PC-3 (cell line): ENCODE measurements at regions not wholly inside any gene's neighbourhood (a gene's known extent, or its start where the extent isn't known, plus 50 kb on each side); places are given as distances from the start of the nearest gene placed in this dataset.

Experiments used
- CTCF ChIP-seq: fragments of 300-600 bp; sonication (generic); conservative IDR thresholded peaks from 2 replicates; pipeline ENCODE4 v1.5.1; 2017; ENCODE audit warnings: antibody characterized with exemption, low read depth, mild to moderate bottlenecking, low read length
- EZH2 ChIP-seq: fragments of 300-600 bp; sonication (generic); IDR thresholded peaks from one replicate; pipeline ENCODE4 v1.6.1; 2017; ENCODE audit warnings: antibody characterized with exemption, mild to moderate bottlenecking, low read length; ENCODE audit not compliant: unreplicated experiment
- EZH2phosphoT487 ChIP-seq: fragments of 300-600 bp; sonication (generic); IDR thresholded peaks from 2 replicates; pipeline ENCODE4 v1.6.1; 2018; ENCODE audit warnings: mild to moderate bottlenecking, antibody characterized with exemption, low read length, borderline replicate concordance

- TF ChIP-seq CTCF (no peak), EZH2phosphoT487 (no peak), EZH2 (no peak)
Measured at GRCh38 chr10:28397229-28397628, 94.4 kb upstream of the MPP7 start.
